GM13976 (cell line): ENCODE measurements at regions not wholly inside any gene's neighbourhood (a gene's known extent, or its start where the extent isn't known, plus 50 kb on each side); places are given as distances from the start of the nearest gene placed in this dataset.

ENCODE experiments used
- DNase-seq: peaks from one replicate; pipeline ENCODE4 v3.0.0; 2012; ENCODE audit warnings: low spot score
- CTCF ChIP-seq: IDR thresholded peaks from 2 replicates; pipeline ENCODE4 v1.5.1; 2012; ENCODE audit warnings: borderline replicate concordance, mild to moderate bottlenecking; ENCODE audit not compliant: insufficient read depth; ENCODE audit errors: extremely low read depth, missing control alignments, control extremely low read depth
- in situ Hi-C: fragments of 300-500 bp; cut with MboI; formaldehyde crosslinking; loops from one replicate; pipeline ENCODE4 v1.12.0; 2022; ENCODE audit warnings: low sequenced_read_pairs, mixed read lengths, inconsistent platforms; ENCODE audit not compliant: unreplicated experiment

GRCh38 chr1:163875927-163876320 is 554.2 kb downstream of the NUF2 start:
- no peak for DNase-seq
- TF ChIP-seq CTCF: no peak
- in situ Hi-C loops: no loop called here

GRCh38 chr1:163876546-163876945 is 554.8 kb downstream of the NUF2 start:
- no peak for DNase-seq
- in situ Hi-C loops: no loop called here
- TF ChIP-seq CTCF: no peak

GRCh38 chr1:163877016-163877415 is 555.3 kb downstream of the NUF2 start:
- no peak for DNase-seq
- in situ Hi-C loops: no loop called here
- TF ChIP-seq CTCF: no peak

- in situ Hi-C loops: no loop called here
- no peak for DNase-seq
- no peak for TF ChIP-seq CTCF
These were observed 563.8 kb downstream of the NUF2 start for GRCh38 chr1:163885510-163885909.

- no peak for TF ChIP-seq CTCF
- DNase-seq: no peak
- in situ Hi-C loops: no loop called here
These were observed 574.2 kb downstream of the NUF2 start for GRCh38 chr1:163896001-163896400.

GRCh38 chr1:163897412-163898155 is 575.8 kb downstream of the NUF2 start:
- in situ Hi-C loops: no loop called here
- TF ChIP-seq CTCF: no peak
- no peak for DNase-seq
